ENCODE measurements at regions not wholly inside any gene's neighbourhood (a gene's known extent, or its start where the extent isn't known, plus 50 kb on each side); places are given as distances from the start of the nearest gene placed in this dataset.

DNA sequence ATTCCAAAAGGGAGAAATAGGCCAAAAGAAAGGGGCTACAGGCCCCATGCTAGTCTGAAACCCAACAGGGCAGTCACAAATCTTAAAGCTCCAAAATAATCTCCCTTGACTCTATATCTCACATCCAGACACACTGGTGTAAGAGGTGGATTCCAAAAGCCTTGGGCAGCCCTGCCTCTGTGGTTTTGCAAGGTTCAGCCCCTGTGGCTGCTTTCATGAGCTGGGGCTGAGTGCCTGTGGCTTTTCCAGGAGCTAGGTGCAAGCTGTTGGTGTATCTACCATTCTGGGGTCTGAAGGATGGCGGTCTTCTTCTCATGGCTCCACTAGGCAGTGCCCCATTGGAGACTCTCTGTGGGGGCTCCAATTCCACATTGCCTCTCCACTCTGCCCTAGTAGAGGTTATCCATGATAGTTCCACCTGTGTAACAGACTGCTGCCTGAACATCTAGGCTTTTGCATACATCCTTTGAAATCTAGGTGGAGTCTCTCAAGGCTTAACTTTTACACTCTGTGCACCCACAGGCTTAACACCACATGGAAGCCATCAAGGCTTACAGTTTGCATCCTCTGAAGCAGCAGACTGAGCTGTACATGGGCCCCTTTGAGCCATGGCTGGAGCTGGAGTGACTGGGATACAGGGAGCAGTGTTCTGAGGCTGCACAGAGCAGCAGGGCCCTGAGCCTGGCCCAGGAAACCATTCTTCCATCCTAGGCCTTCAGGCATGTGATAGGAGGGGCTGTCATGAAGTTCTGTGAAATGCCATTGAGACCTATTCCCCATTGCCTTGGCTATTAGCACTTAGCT, 66.5 kb upstream of the ABCD2 start:
- no peak for TF ChIP-seq POLR2AphosphoS5 (IDR thresholded peaks at IDR 0.05; ENCODE audit: insufficient read depth, low read depth, low read length)
- no peak for TF ChIP-seq JUN (IDR thresholded peaks at IDR 0.05; ENCODE audit: borderline replicate concordance, insufficient read depth, insufficient read length, low read depth)
- TF ChIP-seq, protein P1, sequence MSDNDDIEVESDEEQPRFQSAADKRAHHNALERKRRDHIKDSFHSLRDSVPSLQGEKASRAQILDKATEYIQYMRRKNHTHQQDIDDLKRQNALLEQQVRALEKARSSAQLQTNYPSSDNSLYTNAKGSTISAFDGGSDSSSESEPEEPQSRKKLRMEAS (IDR thresholded peaks at IDR 0.05; ENCODE audit: insufficient read depth, insufficient read length) = no peak
- TF ChIP-seq GATA2 (IDR thresholded peaks at IDR 0.05; ENCODE audit: insufficient read depth, insufficient read length, low read depth, low read length) = no peak
- no peak for TF ChIP-seq EZH2 (IDR thresholded peaks at IDR 0.05; ENCODE audit: borderline replicate concordance, low read depth, low read length, severe bottlenecking)
- TF ChIP-seq, protein P2, sequence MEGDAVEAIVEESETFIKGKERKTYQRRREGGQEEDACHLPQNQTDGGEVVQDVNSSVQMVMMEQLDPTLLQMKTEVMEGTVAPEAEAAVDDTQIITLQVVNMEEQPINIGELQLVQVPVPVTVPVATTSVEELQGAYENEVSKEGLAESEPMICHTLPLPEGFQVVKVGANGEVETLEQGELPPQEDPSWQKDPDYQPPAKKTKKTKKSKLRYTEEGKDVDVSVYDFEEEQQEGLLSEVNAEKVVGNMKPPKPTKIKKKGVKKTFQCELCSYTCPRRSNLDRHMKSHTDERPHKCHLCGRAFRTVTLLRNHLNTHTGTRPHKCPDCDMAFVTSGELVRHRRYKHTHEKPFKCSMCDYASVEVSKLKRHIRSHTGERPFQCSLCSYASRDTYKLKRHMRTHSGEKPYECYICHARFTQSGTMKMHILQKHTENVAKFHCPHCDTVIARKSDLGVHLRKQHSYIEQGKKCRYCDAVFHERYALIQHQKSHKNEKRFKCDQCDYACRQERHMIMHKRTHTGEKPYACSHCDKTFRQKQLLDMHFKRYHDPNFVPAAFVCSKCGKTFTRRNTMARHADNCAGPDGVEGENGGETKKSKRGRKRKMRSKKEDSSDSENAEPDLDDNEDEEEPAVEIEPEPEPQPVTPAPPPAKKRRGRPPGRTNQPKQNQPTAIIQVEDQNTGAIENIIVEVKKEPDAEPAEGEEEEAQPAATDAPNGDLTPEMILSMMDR (IDR thresholded peaks at IDR 0.05; ENCODE audit: extremely low read depth in 1 of 2, insufficient read depth in 1 of 2, low read depth in 1 of 2, low read length in 2 of 2) = no peak
- TF ChIP-seq FOS (IDR thresholded peaks at IDR 0.05; ENCODE audit: borderline replicate concordance, insufficient read depth, low read length) = no peak
- TF ChIP-seq POLR2A (IDR thresholded peaks at IDR 0.05; ENCODE audit: low read depth, low read length) = no peak
- no peak for TF ChIP-seq MYC (IDR thresholded peaks at IDR 0.05; ENCODE audit: low read depth, low read length)
- ChIA-PET CTCF (no interaction called here), POLR2A (no interaction called here)
- Histone ChIP-seq H3K27me3 (ENCODE audit: control insufficient read depth in 2 of 2, insufficient read depth in 2 of 2, low read length in 2 of 2) (no peaks in the 10 kb centered on the region), H3K9ac (replicated peaks; ENCODE audit: extremely low read depth, insufficient read depth, low read length) (no peak overlapping the region), H3K27ac (ENCODE audit: insufficient read depth, low read depth, low read length) (no peak overlapping the region), H3K4me1 (ENCODE audit: control insufficient read depth, extremely low read depth, insufficient read depth, low read length) (no peaks in the 10 kb centered on the region), H3K9me3 (replicated peaks; ENCODE audit: control insufficient read depth, insufficient read depth, low read length) (no peaks in the 10 kb centered on the region), H3K4me3 (replicated peaks in 1 of 3; ENCODE audit: insufficient read depth in 1 of 3, low read depth in 1 of 3, low read length in 3 of 3) (no peak overlapping the region), H3K36me3 (ENCODE audit: control insufficient read depth in 2 of 2, extremely low read depth in 1 of 2, insufficient read depth in 2 of 2, low read length in 2 of 2) (no peaks in the 10 kb centered on the region), H2AFZ (ENCODE audit: low read depth, low read length) (no peak overlapping the region), H3K4me2 (ENCODE audit: insufficient read depth, low read length) (no peak overlapping the region), H4K20me1 (replicated peaks; ENCODE audit: control insufficient read depth, extremely low read depth, insufficient read depth, low read length) (no peaks in the 10 kb centered on the region), H3K79me2 (ENCODE audit: control insufficient read depth, insufficient read depth, low read length) (no peaks in the 10 kb centered on the region), H3K9me1 (replicated peaks; ENCODE audit: control insufficient read depth, extremely low read depth, insufficient read depth, low read length) (no peaks in the 10 kb centered on the region)
- intact Hi-C loops (cut with micrococcal nuclease) = no loop called here
- FAIRE-seq (no peak), DNase-seq (ENCODE audit: low read depth, low spot score) (no peak)
- dilution Hi-C loops (cut with MboI; ENCODE audit: extremely low pct_ligation_motif_present, low sequenced_read_pairs) = no loop called here
- BruUV-seq (replicated peaks) = no TSS peak

Data from endothelial cell of umbilical vein (primary cell).